ENCODE measurements at regions not wholly inside any gene's neighbourhood (a gene's known extent, or its start where the extent isn't known, plus 50 kb on each side); places are given as distances from the start of the nearest gene placed in this dataset.

DNA sequence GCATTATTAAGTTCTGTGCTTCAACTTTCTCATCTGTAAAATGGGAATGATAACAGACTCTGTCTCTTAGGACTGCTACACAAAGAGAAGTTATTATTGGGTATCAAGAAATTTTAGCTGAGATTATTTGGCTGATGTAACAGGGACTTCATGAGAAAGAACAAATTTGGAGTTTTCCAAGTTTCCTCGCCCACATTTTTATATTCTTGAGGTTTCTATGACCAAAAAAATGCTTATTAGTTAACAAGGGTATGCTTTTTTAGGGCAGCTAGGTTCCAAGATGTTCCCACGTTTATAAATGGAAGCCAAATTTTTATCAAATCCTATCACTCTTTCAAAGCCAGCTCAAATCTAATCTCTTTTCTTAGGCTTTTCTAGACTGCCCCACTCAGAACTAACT is 50.6 kb upstream of the C3orf80 start:
- TF ChIP-seq, protein P1, sequence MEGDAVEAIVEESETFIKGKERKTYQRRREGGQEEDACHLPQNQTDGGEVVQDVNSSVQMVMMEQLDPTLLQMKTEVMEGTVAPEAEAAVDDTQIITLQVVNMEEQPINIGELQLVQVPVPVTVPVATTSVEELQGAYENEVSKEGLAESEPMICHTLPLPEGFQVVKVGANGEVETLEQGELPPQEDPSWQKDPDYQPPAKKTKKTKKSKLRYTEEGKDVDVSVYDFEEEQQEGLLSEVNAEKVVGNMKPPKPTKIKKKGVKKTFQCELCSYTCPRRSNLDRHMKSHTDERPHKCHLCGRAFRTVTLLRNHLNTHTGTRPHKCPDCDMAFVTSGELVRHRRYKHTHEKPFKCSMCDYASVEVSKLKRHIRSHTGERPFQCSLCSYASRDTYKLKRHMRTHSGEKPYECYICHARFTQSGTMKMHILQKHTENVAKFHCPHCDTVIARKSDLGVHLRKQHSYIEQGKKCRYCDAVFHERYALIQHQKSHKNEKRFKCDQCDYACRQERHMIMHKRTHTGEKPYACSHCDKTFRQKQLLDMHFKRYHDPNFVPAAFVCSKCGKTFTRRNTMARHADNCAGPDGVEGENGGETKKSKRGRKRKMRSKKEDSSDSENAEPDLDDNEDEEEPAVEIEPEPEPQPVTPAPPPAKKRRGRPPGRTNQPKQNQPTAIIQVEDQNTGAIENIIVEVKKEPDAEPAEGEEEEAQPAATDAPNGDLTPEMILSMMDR (IDR thresholded peaks at IDR 0.05), result no peak
- no peak for TF ChIP-seq POLR2A (IDR thresholded peaks at IDR 0.05)
- no peak for TF ChIP-seq POLR2AphosphoS5 (IDR thresholded peaks at IDR 0.05)

Data from transverse colon (tissue), 4 donors.